Fibroblast of villous mesenchyme (primary cell): ENCODE measurements at regions not wholly inside any gene's neighbourhood (a gene's known extent, or its start where the extent isn't known, plus 50 kb on each side); places are given as distances from the start of the nearest gene placed in this dataset.

Source experiments
- DNase-seq: peaks from one replicate; pipeline ENCODE4 v3.0.0-alpha.2; 2010; ENCODE audit warnings: low read depth
- H3K4me3 ChIP-seq: 2 replicates; pipeline ENCODE4 v1.5.1; 2011; ENCODE audit warnings: low read depth, mild to moderate bottlenecking, low read length
- CTCF ChIP-seq: IDR thresholded peaks from 2 replicates; pipeline ENCODE4 v1.5.1; 2012; ENCODE audit warnings: low read depth, mild to moderate bottlenecking, low read length; ENCODE audit not compliant: insufficient read depth

GRCh38 chr5:21195145-21195544 is 1207.1 kb upstream of the CDH18 start:
- TF ChIP-seq CTCF: no peak
- H3K4me3 ChIP-seq: no peak overlapping the region
- DNase-seq: no peak

DNA sequence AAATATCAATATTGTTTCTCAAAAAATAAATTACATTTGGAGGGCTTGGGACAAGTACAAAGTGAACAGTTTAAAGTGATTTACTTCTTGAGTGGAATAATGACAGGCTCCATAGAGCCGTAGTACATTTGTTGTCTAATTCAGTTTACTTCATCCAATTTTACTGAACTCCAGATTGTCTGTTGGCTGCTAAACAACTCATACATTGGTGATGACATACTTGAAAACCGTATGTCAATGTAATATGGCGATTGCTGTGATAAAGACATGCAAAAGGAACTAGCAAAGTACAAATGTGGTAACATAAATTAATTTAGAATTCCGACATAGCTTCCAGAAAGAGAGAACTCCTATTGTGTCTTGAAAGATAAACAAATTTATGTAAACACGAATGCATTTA is 1197.5 kb upstream of the CDH18 start:
- TF ChIP-seq CTCF: no peak
- H3K4me3 ChIP-seq: no peak overlapping the region
- DNase-seq: no peak

GRCh38 chr5:21184581-21184980 is 1196.6 kb upstream of the CDH18 start:
- no peak overlapping the region for H3K4me3 ChIP-seq
- DNase-seq: no peak
- no peak for TF ChIP-seq CTCF

GRCh38 chr5:21181609-21182125 is 1193.7 kb upstream of the CDH18 start:
- no peak overlapping the region for H3K4me3 ChIP-seq
- no peak for TF ChIP-seq CTCF

GRCh38 chr5:21173526-21173925 is 1185.5 kb upstream of the CDH18 start:
- TF ChIP-seq CTCF: no peak
- H3K4me3 ChIP-seq: no peak overlapping the region
- DNase-seq: no peak

More at GRCh38 chr5:21181609-21182125, 1193.7 kb upstream of the CDH18 start:
- no peak for DNase-seq

DNA sequence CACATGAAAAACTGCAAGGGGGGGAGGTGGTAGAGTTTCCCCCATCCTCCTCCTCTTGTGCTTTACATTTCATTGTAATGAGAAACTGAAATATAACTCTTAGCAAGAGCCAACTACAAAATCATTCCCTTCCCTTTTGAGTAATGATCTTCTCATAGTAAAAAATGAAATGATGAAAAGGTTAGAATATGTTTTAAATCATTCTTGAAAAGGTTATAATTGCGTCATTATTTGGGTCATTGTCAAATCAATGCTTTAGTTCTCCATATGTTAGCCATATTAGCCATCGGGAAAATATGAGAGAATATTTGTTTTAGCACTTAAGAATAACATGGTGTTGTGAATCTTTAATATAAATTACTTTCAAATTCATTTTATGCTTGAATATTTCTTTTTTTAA is 1185.0 kb upstream of the CDH18 start:
- TF ChIP-seq CTCF: no peak
- H3K4me3 ChIP-seq: no peak overlapping the region
- no peak for DNase-seq

DNA sequence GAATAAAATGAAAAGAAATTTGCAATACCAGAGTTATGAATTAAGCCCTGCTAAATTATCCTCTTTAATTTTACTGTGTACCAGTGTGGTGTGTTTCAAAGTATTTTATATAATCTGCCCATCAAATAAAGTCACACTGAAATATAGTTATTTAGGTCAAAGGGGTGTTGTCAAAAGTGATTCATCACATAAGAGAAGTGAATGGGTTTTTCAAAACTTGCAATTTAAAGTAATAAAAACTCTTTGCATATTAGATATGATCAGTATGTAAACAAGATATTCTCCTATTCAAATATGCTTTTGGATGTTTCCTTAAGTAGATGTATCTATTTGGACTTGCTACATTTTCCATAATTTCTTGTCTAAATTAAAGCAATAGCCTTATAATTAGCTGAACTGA is 1183.0 kb upstream of the CDH18 start:
- no peak overlapping the region for H3K4me3 ChIP-seq
- no peak for TF ChIP-seq CTCF
- DNase-seq: no peak
